ENCODE measurements at regions not wholly inside any gene's neighbourhood (a gene's known extent, or its start where the extent isn't known, plus 50 kb on each side); places are given as distances from the start of the nearest gene placed in this dataset.
"Not testable (repeated sequence)": the region's sequence is repeated elsewhere in the genome, so short reads cannot be mapped to it uniquely, and the experiment has no call there.

- DNase-seq (ENCODE audit: low read depth in 3 of 3) = no peak
Measured at GRCh38 chr5:6321078-6321477, 57.3 kb downstream of the MED10 start.

GRCh38 chr5:6319116-6319515 is 59.2 kb downstream of the MED10 start:
- no peak for DNase-seq (ENCODE audit: low read depth in 3 of 3)

DNA sequence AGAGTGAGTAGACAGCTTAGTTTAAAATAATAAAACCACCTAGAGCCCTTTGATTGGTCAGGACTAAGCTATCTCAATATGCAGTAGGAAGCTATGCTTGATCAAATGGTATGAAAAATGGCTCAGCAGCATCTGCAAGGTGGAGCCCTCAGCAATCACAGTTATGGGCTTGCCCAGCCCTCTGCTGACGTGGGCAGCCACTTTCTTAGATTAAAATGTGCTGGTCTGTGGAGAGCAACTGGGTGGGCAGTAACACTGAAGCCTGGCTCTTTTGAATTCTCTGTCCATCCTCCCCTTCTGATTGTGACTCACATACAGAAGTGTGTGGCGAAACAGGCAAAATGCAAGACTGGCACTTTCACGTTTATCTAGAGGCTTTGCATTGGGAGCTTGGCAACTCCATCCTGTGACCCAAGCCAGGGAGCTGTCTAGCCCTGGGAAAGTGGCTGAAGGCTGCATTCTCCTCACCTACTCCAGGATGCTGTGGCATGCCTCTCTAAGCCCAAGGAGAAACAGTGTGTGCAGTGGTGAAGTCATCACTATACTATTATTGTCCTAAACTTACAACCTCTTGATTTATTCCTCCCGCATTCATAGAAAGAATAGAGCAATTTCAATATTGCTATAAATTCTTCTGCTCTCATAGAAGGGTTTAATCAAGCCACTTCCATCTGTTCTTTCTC is 61.1 kb downstream of the MED10 start:
- no peak for DNase-seq (ENCODE audit: low read depth in 3 of 3)

DNA sequence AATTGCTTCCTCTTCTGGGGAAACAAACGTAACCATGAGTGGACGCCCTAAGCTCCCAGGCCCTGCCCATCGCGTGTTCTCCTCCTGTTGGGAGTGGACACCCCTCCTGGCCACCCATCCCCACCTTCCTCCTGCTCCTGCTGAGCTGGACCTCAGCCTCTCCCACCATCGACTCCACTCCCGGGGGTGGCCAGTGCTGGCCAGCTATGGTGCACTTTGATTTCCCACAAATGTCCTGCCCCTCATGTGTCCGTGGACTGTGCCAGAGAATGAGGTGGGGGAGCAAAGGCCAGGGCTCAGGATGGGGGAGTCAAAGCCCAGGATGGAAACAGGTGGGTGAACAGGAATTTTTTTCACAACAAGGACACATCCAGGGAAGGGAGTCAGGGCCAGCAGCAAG is 62.8 kb downstream of the MED10 start:
- no peak for DNase-seq (ENCODE audit: low read depth in 3 of 3)

DNA sequence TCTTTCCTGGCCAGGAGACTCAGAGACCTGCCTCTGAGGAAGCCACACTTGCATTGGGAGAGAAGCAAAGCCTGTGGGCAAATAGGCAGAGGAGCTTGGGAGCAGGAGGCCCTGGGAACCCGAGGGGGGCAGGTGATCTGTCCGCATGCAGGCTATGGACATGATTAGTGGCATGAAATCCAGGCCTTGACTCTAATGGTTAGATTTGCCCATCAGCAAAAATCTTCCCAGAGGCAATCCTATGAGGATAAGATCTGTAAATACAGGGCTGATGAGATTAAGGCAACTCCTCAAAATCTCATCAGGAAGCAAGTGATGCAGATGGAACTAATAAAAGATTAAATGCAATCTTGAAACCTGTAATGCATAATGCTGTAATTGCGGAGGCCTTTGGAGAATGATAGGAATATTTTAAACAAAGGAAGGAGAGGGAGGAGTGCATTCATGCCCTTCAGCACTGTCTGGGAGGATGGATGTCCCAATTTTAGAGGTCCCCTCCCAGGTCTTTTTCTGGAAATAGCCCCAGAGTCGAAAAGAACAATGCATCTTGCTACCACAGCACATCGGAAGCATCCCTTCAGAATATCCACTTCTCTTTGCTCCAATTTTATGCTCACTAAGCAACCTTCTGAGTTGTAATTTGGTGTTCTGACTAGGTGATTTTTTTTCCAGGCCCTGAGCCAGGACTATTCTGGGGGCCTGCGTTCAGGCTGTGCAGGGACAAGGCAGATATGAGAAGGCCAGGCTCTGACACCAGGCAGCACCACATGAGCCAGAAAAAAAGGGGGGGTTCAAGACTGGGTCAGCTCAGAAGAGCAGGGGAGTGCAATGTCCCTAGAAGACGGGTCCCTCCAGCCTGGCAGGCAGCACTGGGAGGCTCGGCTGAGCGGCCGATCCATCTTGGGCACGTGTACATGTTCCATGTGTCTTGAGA is 66.5 kb downstream of the MED10 start:
- no peak for DNase-seq (ENCODE audit: low read depth in 3 of 3)

GRCh38 chr5:6309949-6310348 is 68.4 kb downstream of the MED10 start:
- DNase-seq (ENCODE audit: low read depth in 3 of 3) = no peak

DNA sequence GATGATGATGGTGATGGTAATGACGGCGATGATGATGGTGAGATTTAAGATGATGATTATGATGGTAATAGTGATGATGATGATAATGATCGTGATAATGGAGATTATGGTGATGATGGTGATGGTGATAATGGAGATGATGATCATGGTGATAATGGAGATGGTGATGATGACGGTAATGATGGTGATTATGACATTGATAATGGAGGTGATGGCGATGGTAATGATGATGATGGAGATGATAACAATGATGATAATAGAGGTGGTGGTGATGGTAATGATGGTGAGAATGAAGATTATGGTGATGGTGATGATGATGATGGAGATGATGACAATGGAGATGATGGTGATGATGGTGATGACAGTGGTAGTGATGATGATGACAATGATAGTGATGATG is 69.7 kb downstream of the MED10 start:
- no peak for DNase-seq (ENCODE audit: low read depth in 3 of 3)

DNA sequence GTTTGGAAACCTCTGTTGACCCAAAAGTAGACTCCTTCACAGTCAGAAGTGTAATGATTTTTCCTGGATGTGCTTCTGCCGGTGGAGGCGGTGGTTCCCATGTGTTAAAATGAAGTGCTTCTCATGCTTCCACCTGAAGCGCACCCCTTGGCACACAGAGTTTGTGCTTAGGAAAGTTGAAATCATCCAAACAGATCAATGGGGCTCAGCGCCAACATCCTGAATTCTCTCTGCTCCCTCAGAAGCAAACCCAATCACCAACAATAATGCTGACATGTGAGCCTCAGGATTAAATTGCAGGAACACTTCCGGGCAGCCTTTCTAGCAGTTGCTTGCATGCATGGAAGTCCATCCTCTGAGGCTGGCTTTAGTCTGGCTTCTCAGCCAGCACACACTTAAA is 71.0 kb downstream of the MED10 start:
- no peak for DNase-seq (ENCODE audit: low read depth in 3 of 3)

GRCh38 chr5:6305853-6306252 is 72.5 kb downstream of the MED10 start:
- no peak for DNase-seq (ENCODE audit: low read depth in 3 of 3)

DNA sequence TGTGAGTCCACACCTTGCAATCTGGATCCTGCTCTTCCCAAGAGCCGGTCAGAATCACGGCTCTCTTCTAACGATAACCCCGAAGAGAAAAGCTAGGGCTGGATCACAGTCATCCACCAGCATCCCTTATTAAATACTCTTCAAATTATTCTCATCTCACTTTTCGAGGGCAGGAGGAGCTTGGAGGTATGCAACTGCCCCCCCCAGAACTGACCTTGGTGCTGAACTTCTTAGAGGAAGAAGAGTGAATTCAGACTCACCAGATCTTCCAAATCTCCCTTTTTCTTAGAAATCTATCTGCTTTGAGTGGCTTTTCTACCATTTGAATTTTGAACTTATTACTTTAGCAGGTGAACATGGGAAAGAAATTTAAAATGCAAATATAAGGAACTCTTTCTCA is 75.7 kb downstream of the MED10 start:
- no peak for DNase-seq (ENCODE audit: low read depth in 3 of 3)

DNA sequence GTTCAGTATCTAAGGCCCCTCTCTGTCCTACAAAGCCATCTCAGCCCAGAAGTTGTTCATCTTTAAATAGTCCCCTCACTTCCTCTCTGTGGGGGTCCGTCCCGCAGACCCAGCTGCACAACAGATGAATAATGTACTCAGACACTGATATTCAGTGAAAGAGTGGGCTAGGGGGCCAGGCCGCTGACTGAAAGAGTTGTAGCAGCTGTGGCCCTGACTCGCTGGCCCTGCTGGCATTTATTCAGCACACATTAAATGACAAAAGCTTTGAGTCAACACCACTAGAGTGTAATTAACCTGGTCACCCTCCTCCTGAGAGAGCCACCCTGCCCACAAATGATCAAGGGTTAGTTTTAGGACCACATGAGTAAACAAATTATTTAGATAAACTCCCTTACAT is 76.3 kb downstream of the MED10 start:
- no peak for DNase-seq (ENCODE audit: low read depth in 3 of 3)

GRCh38 chr5:6296524-6296923 is 81.8 kb downstream of the MED10 start:
- no peak for DNase-seq (ENCODE audit: low read depth in 3 of 3)

DNA sequence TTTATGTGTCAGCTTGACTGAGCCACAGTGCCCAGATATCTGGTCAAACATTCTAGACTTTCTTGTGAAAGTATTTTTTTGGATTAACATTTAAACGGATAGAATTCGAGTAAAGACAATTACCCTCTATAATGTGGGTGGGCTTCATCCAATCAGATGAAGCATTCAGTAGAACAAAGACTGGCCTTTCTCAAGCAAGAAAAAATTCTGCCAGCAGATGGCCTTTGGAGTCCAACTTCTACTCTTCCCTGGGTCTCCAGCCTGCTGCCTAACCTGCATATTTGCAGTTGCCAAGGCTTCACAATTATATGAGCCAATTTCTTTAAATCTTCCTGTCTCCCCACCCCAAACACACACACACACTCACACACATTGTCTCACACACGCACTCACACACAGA is 86.4 kb downstream of the MED10 start:
- no peak for DNase-seq (ENCODE audit: low read depth in 3 of 3)

DNA sequence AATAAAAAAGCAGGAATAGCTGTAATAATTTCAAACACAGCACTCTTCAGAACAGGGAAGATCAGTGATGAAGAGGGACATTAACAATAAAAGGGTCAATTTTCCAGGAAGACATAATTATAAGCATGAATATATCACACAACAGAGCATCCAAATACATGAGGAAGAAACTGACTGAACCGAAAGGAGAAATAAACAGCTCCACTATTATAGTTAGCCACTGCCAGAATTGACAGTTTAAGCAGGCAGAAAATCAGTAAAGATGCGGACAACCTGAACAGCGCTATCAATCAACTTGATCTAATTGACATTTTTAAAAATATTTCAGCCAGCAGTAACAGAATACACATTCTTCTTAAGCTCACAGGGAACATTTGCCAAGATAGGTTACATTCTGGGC is 89.1 kb downstream of the MED10 start:
- DNase-seq (ENCODE audit: low read depth in 3 of 3) = no peak

DNA sequence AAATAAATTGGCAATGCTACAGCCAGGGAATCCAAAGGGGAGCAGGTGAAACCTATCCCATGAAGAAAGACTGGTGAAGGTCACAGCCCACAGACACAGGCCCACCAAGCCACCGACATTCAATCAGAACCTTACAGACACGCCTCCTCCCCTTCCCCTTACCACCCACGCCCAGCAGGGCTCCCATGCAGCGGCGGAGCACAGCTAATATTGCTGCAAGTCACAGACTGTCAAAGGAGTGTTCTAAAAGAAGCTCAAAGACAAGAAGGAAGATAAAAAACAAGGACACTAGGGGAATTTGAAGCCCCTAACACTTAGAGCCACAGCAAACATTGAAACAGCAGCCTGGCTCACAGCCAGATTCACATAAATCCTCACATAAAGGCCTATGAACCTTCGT is 91.2 kb downstream of the MED10 start:
- DNase-seq (ENCODE audit: low read depth in 3 of 3) = no peak

DNA sequence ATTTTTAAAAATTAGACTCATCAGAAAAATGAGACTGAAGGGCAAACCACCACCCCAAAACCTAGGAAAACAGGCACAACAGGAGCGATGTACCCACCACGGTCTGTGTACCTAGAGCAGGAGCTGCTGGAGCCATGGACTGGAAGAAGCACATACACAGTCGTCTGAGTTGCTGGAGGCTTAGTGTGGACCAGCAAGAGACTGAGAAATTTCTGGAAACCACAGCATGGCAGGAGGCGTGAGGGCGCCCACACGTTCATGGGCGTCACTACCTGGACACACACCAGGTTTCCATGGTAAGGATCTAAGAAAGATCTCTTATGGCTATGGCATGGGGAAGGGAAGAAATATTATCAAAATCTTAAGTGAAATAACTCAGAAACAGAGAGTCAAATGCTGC is 91.9 kb downstream of the MED10 start:
- no peak for DNase-seq (ENCODE audit: low read depth in 3 of 3)

- DNase-seq (ENCODE audit: low read depth in 3 of 3) = not testable (repeated sequence)
Measured at GRCh38 chr5:6284491-6284890, 93.9 kb downstream of the MED10 start.

DNA sequence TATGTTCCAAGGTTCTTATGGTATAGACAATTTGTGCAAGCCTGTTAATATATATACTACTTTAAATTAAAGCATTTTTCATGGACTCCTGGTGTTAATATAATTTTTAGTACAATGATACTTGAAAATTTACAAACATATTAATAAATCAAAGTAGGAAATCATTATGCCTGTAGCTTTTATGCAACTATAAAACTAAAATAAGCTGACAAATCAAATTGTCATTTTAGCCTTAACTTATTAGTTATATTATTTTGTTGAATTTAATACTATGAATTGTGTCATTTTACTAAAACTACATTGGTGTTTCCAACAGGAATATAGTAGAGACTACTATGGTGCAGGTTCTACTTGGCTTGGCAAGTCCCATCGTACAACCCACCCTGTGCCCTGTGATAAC is 96.0 kb downstream of the MED10 start:
- no peak for DNase-seq (ENCODE audit: low read depth in 3 of 3)

DNA sequence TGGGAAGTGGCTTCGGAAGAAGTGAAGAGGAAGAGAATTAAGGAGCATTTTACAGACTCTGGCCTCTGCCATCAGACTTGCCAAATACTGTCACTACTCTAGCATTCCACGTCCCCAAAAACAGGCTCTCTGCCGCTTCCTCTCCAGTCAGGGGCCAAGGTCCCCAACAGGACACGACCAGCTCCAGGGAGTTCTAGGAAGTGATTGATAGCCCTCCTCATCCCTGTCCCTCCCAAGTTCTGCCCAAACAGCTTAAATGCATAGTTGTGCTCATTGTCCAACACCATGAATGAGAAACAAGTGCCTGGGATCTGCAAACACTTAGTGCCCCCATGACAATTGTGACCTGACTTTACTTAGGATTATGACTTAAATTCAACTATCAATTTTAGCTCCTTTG is 96.5 kb downstream of the MED10 start:
- no peak for DNase-seq (ENCODE audit: low read depth in 3 of 3)

- DNase-seq (ENCODE audit: low read depth in 3 of 3) = no peak
Measured at GRCh38 chr5:6280425-6281100, 97.8 kb downstream of the MED10 start.

- no peak for DNase-seq (ENCODE audit: low read depth in 3 of 3)
Measured at GRCh38 chr5:6279607-6280006, 98.7 kb downstream of the MED10 start.

GRCh38 chr5:6274846-6275543 is 103.4 kb downstream of the MED10 start:
- no peak for DNase-seq (ENCODE audit: low read depth in 3 of 3)

Measured in stimulated activated CD4-positive, alpha-beta T cell treated with anti-CD3 and anti-CD28 coated beads, TNF-alpha, amount 100 ng/mL, for 48 hours (primary cell).